GM18517 (cell line): ENCODE measurements at regions not wholly inside any gene's neighbourhood (a gene's known extent, or its start where the extent isn't known, plus 50 kb on each side); places are given as distances from the start of the nearest gene placed in this dataset.
"Not testable (repeated sequence)": the region's sequence is repeated elsewhere in the genome, so short reads cannot be mapped to it uniquely, and the experiment has no call there.

Source experiments
- ATAC-seq: cut with Tn5 transposase; IDR thresholded peaks from one replicate; pipeline ENCODE4 v1.9.1; 2021; ENCODE audit warnings: mild to moderate bottlenecking, moderate library complexity; ENCODE audit not compliant: unreplicated experiment

DNA sequence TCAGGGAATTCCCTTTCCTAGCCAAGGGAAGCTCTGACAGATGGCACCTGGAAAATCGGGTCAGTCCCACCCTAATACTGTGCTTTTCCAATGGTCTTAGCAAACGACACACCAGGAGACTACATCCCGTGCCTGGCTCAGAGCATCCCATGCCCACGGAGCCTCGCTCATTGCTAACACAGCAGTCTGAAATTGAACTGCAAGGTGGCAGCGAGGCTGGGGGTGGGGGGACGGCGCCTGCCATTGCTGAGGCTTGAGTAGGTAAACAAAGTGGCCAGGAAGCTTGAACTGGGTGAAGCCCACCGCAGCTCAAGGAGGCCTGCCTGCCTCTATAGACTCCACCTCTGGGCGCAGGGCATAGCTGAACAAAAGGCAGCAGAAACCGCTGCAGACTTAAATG, 279.5 kb upstream of the LUZP2 start:
- ATAC-seq = not testable (repeated sequence)

DNA sequence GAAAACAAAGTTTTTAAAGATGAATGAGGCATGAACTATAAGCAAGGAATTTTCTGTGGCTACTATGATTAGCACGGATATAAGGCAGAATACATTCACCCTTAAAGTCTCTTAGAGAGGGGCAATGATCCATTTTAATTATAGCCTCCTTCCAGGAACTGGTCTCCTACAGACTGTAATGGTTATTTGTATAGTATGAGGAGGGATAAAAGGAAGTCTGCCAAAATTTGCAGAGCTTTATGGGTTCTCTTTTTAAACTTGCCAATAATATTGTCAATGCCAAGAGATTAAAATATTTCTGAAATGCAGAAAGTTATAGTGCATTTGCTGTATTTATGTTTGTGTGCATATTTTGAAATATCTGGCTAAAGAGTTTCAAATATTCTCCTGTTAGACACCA, 271.4 kb upstream of the LUZP2 start:
- no peak for ATAC-seq

DNA sequence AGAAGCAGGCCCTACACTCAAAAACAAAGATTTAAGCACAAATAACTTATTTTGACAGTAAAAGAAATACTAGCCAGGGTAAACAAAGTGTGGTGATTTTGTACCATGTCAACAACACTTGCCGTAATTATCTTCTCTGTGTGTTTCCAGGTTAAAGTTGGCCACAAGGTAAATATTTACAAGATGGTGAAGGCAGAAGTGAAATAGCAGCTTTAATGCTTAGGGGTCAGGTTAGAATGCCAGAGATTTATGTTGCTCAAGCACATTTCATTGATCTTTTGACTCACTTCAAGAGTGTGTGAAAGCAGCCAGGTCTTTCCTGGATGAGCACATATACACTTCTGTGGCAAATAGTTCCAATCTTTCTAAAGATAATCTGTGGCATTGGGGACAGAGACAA, 270.2 kb upstream of the LUZP2 start:
- no peak for ATAC-seq

DNA sequence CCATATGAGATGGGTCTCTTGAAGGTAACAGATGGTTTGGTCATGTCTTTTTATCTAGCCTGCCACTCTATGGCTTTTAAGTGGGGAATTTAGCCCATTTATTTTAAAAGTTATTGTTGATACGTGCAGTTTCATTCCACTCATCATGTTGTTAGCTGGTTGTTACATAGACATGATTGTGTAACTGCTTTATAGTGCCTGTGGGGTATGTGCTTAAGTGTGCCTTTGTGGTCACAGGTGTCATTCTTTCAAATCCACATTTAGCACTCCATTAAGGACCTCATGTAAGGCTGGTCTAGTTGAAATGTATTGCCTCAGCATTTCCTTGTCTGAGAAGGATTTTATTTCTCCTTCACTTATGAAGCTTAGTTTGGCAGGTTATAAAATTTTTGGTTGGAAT, 263.8 kb upstream of the LUZP2 start:
- ATAC-seq = no peak

DNA sequence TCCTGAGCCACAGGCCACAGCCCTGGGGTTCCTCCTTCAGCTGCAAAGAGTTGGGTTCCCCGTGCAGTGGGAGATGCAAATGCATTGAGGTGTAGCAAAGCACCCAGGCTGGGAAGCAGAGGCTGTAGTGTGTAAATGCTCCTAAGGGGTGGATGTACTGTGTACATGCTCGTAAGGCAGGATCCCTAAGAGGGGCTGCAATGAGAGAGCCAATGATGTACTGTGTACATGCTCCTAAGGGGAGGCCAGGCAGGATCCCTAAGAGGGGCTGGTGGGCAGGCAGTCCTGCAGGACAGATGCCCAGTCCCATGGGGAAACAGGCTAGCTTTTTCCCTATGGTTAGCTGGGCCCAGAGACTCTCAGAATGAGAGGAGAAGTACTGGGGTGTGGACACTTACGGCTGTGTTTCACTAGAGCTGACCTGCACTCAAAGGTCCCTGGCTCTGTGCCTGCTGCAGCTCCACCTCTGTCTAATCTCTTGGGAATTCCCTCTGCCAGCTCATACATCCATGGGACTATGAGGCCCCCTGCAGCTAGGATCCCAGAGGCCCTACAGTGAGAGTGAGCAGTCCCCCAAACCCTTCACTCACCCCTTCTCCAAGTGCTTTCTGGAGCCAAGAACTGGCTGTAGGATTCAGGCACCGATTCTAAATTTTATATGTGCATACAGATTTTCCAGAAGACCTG, 261.9 kb upstream of the LUZP2 start:
- ATAC-seq = no peak

DNA sequence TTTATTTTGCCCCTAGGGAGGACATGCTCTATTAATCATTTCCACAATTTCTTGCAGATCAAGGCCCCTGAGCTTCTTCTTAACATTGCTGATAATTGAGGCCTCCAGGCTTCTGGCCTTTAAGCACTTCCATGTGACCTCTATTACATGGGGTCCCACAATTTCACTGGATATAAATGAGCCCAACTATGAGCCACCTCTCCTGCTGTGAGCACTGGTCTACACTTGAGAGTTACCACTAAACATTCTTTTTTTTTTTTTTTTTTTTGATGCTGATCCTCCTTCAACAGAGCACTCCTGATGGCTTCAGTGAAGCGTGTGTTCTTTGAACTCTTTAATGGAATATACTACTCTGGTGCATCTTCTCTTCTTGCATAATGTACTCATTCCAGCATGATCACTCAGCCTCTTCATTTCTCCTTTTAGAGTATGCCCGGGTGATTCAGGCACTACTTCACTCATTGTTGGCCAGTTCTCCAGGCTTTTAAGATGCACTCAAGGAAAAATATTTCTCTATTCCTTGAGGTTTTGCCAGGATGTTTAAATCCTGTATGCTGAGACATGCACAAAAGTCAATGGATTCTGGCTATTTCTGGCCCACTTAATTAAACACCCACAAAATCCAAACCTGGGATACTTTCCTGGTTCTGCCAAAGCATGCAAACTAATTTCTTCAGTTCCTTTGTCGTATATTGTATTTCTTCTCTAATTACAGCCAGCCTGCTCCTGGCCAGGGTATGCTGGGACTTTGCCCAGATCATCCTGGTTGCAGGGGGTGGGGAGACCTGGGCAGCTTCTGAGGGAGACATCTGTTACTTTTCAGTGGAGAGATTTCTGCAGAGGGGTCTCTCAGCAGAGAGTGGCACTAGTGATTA, 257.8 kb upstream of the LUZP2 start:
- no peak for ATAC-seq

DNA sequence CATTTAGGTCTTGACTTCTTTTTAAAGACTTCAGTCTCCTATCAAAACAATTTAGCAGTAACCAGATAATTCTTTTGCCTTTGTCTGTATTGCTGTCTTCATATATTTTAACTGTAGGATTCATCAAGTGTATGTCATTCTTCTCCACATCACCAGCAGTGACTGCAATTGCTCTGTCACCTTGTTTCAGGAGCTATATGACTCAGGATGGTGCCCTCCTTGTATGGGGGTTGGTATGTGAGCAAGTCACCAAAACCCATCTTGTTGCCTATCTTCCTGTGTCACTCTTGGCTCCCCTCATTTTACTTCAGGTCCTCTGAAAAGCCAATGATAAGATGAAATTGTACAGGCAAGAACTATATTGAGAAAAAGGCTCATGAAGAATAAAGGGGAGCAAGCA, 256.9 kb upstream of the LUZP2 start:
- no peak for ATAC-seq

DNA sequence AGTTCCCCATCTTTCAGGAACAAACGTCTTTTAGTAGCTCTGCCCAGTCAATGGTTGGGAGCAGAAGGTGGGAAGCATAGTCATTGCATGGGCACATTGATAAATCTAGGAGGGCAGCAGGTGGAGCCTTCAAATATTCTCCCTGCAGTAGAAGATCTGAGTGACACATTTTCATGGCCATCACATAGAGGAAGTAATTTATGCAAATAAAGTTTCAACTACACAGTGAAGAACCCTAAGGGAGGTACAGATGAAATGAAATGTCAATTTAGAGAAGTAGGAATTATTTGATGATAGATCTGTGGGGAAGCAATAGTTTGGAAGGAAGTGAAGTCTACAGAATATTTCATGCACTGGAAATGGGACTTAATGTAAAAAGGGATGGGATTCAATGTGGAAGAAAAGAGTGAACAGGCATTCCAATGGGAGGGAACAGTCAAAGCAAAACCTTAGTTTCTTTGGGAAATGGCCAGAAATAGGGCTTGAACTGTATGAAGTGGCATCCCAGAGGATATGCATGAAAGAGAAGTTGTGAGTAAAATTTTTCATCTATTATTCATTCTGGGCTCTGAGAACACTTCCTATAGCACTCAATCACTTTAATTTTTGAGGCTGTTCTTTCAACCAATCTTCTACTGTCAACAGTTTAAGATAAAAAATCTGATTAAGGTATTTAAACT, 256.2 kb upstream of the LUZP2 start:
- ATAC-seq = no peak

DNA sequence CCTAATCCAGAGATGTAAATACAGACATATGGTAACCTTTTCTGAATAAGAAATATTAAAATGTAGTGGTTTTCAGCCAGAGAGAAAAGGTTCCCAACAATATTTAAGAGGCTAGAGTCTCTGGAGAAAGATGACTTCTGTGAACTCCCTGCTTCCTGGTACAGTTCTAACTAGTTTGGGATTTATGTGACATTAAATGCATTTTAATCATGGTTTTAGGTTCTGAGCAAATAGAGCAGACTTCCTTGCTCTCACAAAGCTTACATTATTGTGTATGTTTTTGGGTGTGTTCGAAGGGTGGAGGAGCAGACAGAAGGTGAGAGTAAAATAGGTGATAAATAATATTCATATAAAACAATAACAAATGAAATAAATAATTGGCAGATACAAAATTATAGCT, 250.1 kb upstream of the LUZP2 start:
- ATAC-seq = no peak

DNA sequence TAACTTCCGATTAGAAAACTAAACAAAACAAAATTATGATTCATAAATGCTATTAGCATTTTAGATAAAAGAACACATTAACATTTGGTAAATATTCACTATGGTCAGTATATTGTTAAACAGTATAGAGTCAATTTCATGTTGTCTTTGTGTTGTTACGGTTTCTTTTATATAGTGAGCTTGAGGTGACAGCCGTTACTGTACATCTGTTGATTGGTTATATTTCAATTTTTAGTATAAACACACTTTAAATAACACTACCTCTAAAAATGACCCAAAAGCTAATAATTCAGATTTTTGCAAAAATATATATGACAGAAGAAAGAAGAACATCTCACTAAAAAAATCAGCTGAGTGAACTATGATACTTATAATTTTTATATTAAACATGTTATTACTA, 249.0 kb upstream of the LUZP2 start:
- no peak for ATAC-seq

DNA sequence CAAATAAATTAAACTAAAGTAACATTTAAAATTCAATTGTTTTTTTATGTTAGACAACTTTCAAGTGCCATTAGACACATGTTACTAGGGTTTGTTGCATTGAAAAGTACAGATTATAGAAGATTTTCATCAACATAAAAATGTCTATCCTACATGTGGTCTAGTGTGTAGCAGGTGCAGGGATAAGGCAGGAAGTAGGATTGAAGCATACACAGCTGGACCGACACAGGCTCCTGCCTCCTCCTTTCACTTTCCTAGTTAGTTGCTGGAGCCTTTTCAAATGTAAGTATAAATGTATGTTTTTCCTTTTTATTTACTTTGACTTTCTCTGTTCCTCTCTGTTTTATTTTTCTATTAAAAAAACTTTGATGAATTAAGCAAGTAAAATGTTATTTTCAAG, 246.9 kb upstream of the LUZP2 start:
- ATAC-seq = no peak

DNA sequence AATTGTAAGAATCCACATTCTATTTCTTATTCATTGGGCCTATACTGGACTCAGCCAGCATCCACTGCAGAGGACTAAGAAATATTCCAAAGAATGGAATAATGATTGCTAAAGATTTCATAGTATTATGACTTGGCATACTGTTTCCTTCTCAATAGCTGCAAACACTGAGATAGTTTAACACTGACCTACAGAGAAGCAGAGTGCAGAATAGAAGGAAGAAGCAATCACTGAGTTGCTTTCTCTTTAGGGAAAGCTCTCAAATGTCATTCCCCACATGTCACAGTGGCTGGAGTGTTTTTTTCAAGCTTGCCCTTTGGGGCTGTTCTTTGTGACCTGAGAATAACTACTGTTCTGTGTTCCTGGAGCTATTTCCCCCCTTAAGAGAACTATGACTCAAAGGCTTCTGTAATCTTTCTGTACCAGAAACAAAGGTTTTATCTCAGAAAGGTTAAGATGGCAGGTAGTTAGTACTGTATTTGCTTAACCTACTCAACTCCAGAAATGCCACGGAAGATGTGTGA, 243.6 kb upstream of the LUZP2 start:
- ATAC-seq = no peak

DNA sequence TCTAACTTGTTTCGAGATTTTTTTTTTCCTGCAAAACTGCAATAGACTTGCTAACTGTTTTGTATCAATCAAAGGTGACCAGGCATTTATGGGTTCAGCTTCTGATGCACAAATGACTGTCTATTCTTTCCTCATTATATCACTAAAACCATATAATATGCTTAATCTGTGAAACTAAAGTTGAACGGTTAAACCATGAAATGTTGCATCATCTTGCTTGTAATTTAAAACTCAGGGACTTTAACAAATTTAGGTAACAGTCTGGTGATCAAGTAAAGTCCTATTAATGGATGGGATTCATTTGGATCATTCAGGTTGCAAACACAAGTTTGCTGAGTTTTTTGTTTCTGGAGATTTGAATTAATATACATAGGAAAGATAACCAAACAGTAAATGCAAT, 232.0 kb upstream of the LUZP2 start:
- no peak for ATAC-seq

DNA sequence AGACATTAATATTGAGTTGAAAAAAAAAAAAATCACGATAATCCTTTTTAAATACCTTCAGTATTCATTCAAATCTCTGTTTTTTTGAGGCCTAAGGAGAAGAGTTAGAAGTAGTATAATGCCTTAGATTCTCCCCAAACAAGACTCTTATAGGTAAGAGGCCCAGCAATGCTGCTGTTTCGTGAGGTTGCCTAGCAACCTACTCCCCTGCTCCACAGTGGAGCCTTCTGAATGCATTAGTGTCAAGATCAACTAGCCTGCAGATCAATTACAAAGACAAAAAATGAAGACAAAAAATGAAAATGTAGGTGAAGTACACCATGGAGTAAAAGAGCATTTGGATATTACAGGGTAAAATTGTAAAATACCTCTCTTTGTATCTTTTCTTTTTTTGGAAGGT, 229.8 kb upstream of the LUZP2 start:
- no peak for ATAC-seq

DNA sequence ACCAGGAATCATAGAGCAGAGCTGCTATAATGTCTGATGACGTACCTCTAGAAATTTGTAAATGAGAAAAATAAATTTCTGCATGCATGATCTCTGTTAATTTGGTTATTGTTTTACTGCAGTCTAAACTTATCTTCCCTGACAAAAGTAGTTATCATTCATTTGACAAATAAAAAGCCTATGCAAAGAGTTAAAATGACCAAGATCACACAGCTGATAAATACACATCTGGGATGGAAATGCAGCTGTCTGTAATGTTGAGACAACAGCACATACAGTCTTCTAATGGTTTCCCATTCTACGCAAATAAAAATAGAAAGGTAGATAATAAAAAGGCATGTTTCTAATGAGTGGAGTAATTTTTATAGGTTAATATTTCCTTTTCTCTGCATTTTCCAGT, 225.1 kb upstream of the LUZP2 start:
- no peak for ATAC-seq

DNA sequence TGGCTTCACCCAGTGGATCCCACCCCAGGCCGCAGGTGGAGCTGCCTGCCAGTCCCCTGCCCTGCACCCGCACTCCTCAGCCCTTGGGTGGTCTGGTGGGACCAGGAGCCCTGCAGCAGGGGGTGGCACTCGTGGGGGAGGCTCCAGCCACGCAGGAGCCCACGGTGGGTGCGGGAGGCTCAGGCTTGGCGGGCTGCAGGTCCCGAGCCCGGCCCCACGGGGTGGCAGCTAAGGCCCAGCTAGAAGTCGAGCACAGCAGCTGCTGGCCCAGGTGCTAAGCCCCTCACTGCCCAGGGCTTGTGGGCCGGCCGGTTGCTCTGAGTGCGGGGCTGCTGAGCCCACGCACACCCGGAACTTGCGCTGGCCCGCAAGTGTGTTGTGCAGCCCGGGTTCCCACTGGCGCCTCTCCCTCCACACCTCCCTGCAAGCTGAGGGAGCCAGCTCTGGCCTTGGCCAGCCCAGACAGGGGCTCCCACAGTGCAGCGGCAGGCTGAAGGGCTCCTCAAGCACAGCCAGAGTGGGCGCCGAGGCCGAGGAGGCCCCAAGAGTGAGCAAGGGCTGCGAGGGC, 222.6 kb upstream of the LUZP2 start:
- ATAC-seq = not testable (repeated sequence)

DNA sequence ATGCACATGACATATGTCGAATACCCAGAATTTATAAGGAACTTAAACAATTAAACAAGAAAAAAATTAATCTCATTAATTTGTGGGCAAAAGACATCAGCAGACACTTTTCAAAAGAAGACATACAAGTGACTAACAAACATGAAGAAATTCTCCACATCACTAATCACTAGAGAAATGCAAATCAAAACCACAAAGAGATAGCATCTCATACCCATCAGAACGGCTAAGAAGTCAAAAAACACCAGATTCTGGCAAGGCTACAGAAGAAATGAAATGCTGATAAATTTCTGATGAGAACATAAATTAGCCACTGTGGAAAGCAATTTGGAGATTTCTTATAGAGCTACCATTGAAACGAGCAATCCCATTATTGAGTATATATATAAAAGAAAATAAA, 210.6 kb upstream of the LUZP2 start:
- no peak for ATAC-seq

DNA sequence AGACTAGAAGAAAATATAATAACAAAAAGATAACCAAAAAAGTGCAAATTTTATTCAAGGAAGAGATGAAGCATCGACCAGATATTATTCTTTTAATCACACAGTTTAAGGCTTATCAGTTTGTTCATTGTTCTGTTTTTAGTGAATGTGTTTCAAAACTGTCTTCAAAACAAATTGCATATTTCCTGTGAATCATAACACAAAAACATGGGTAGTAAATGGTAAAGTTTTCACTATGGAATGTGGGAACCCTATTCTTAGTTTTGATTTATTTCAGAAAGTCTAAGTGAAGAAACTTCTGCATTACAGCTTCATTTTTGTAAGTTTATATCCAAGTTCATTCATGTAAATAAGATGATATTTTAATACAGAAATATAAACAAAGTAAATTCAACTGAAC, 207.6 kb upstream of the LUZP2 start:
- no peak for ATAC-seq

DNA sequence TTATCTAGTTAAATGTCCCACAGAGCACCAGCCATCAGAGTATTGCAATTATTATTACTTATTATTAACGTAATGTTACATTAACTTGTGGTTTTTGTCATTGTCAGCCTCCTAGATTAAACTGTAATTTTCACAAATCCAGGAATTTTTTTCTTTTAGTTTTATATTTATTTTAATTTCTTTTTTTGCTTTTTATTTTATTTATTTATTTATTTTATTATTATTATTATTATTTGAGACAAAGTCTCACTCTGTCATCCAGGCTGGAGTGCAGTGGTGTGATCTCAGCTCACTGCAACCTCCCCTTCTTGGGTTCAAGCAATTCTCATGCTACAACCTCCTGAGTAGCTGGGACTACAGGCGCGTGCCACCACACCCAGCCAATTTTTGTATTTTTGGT, 202.9 kb upstream of the LUZP2 start:
- no peak for ATAC-seq

DNA sequence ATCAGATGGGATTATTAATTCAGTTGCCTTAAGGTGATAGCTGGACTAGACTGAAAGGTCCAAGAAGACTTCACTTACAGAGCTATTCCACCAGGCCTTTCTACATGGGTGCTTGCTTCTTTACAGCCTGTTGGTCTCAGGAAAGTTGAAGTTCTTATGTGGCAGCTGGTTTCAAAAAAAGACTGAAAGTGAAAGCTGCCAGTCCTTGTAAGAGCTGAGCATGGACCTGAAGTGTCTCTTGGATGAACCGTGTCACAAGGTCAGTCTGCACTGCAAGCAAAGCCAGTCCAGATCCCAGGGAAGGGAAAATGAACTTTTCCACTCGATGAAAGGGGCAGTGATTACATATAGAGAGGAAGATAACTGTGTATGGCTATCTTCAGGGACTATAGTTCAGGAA, 201.5 kb upstream of the LUZP2 start:
- no peak for ATAC-seq

DNA sequence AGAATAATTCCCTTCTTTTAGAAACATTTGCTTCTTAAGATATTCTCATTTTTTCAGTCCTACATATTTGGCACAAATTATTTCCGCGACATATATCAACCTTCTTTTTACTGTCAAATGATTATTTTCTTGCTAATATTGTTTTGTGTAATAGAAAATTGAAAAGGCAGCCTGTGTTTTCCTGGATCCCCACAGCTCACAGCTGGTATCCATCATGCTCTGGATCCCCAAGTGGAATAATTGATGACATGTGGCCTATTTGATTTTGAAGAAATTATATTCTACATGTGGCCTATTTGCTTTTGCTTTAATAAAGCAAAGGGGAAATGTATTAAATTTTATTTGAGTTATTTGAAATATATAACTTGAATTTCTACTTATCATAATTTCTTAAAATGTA, 199.4 kb upstream of the LUZP2 start:
- no peak for ATAC-seq
